A673 (cell line): ENCODE measurements at regions not wholly inside any gene's neighbourhood (a gene's known extent, or its start where the extent isn't known, plus 50 kb on each side); places are given as distances from the start of the nearest gene placed in this dataset.

Source experiments
- BruUV-seq: library from RNA; stranded (reverse); fragments of 400-500 nt; replicated peaks from 2 replicates; lab custom pipeline; 2021; lab: Mats Ljungman, UMichigan
- CTCF ChIA-PET: fragments of 300-600 bp; sonication (Branson Sonifier 250); formaldehyde crosslinking; loops from one replicate; lab custom pipeline; 2022; ENCODE audit warnings: antibody characterized with exemption; lab: Charles Lee
- POLR2A ChIA-PET: fragments of 300-600 bp; sonication (Branson Sonifier 250); formaldehyde crosslinking; loops from one replicate; lab custom pipeline; 2022; ENCODE audit warnings: antibody characterized with exemption; ENCODE audit not compliant: low non-redundant PET; lab: Charles Lee
- DNase-seq: peaks from one replicate; pipeline ENCODE4 v3.0.0-alpha.2; 2015; ENCODE audit warnings: low spot score
- H3K27ac ChIP-seq: fragments of 200-600 bp; sonication (generic); 2 replicates; pipeline ENCODE4 v1.5.1; 2016; ENCODE audit warnings: mixed run types, low read depth, mild to moderate bottlenecking, mixed read lengths, antibody characterized with exemption, low read length; ENCODE audit not compliant: poor library complexity, severe bottlenecking
- H3K27me3 ChIP-seq: fragments of 200-600 bp; sonication (generic); replicated peaks from 2 replicates; pipeline ENCODE4 v1.6.1; 2017; ENCODE audit warnings: mixed run types, low read depth, mild to moderate bottlenecking, mixed read lengths, antibody characterized with exemption, low read length; ENCODE audit not compliant: insufficient read depth, poor library complexity
- H3K36me3 ChIP-seq: fragments of 200-600 bp; sonication (generic); 2 replicates; pipeline ENCODE4 v1.6.1; 2016; ENCODE audit warnings: mixed run types, mild to moderate bottlenecking, mixed read lengths, antibody characterized with exemption, low read length; ENCODE audit not compliant: insufficient read depth, poor library complexity, severe bottlenecking
- H3K4me1 ChIP-seq: fragments of 200-600 bp; sonication (generic); 2 replicates; pipeline ENCODE4 v1.6.1; 2017; ENCODE audit warnings: mixed run types, mild to moderate bottlenecking, mixed read lengths, antibody characterized with exemption, low read length; ENCODE audit not compliant: insufficient read depth, poor library complexity, severe bottlenecking
- H3K4me3 ChIP-seq: fragments of 200-600 bp; sonication (generic); 2 replicates; pipeline ENCODE4 v1.5.1; 2016; ENCODE audit warnings: low read depth, mixed run types, mild to moderate bottlenecking, mixed read lengths, low read length; ENCODE audit not compliant: poor library complexity, severe bottlenecking
- H3K9me3 ChIP-seq: fragments of 200-600 bp; sonication (generic); 2 replicates; pipeline ENCODE4 v1.6.1; 2016; ENCODE audit warnings: mixed run types, low read depth, mild to moderate bottlenecking, mixed read lengths, antibody characterized with exemption, low read length; ENCODE audit not compliant: poor library complexity, severe bottlenecking
- CTCF ChIP-seq: fragments of 300-800, 200-600 bp; sonication (generic); conservative IDR thresholded peaks from 2 replicates; pipeline ENCODE4 v1.5.1; 2017; ENCODE audit warnings: low read depth, mild to moderate bottlenecking, antibody characterized with exemption, low read length, moderate library complexity, mixed read lengths
- EZH2 ChIP-seq: fragments of 200-600 bp; sonication (generic); IDR thresholded peaks from 2 replicates; pipeline ENCODE4 v1.6.1; 2017; ENCODE audit warnings: borderline replicate concordance, low read depth, mild to moderate bottlenecking, mixed read lengths, antibody characterized with exemption, low read length; ENCODE audit not compliant: poor library complexity, severe bottlenecking
- intact Hi-C: fragments of 100-400 bp; cut with micrococcal nuclease; formaldehyde crosslinking; loops from one replicate; pipeline ENCODE4 v1.10.0; 2022; ENCODE audit not compliant: unreplicated experiment

GRCh38 chr13:81671064-81671463, 1330.1 kb upstream of the SPRY2 start:
- BruUV-seq: no TSS peak
- CTCF ChIA-PET: no interaction called here

DNA sequence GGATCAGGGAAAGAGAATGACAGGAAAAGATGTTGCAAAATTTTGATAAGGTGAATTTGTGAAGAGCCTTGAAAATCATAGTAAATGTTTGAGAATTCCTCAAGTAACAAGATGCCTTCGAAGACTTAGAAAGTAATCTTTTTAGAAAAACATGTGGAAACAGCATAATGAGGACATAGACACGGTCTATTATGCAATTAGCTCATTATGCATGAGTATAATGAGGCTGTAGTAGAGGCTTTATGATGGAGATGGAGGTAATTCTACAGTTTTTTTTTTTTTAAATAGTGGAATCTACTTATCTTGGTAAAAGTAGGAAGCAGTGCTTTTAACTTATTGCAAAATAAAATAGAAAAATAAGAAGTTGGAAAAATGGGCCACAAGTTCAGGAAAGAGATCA, 1329.1 kb upstream of the SPRY2 start:
- CTCF ChIA-PET: no interaction called here
- H3K4me3 ChIP-seq: no peak overlapping the region
- intact Hi-C loops: no loop called here

More at GRCh38 chr13:81671064-81671463, 1330.1 kb upstream of the SPRY2 start:
- Histone ChIP-seq H3K9me3 (no peaks in the 10 kb centered on the region), H3K27ac (no peak overlapping the region), H3K4me1 (no peaks in the 10 kb centered on the region), H3K36me3 (no peaks in the 10 kb centered on the region), H3K4me3 (no peak overlapping the region), H3K27me3 (no peaks in the 10 kb centered on the region)
- no peak for DNase-seq
- POLR2A ChIA-PET: no interaction called here
- intact Hi-C loops: no loop called here
- TF ChIP-seq EZH2 (no peak), CTCF (no peak)

DNA sequence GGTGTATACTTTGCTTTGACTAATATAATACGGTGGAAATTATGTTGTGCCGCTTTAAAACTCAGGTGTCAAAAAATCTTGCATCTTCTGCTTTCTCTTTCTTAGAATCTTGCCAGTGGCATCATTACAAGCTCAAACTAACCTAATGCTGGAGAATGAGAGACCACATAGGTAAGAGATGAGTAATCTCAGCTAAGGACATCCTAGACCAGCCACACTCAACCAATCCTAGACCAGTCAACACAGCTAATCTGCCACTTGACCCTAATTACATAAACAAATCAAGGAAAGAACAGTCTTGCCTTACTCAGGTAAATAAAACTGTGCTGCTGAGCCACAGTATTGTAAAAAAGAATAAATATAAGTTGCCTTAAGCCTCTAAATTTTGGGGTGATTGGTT, 1323.9 kb upstream of the SPRY2 start:
- Histone ChIP-seq H3K36me3 (no peaks in the 10 kb centered on the region), H3K4me1 (no peaks in the 10 kb centered on the region), H3K27ac (no peak overlapping the region), H3K4me3 (no peak overlapping the region), H3K27me3 (no peaks in the 10 kb centered on the region), H3K9me3 (no peaks in the 10 kb centered on the region)
- DNase-seq: no peak
- ChIA-PET CTCF (no interaction called here), POLR2A (no interaction called here)
- no TSS peak for BruUV-seq
- no peak for TF ChIP-seq CTCF
- TF ChIP-seq EZH2: no peak
- intact Hi-C loops: no loop called here

More for the DNA sequence above, 1329.1 kb upstream of the SPRY2 start:
- Histone ChIP-seq H3K27ac (no peak overlapping the region), H3K4me1 (no peaks in the 10 kb centered on the region), H3K36me3 (no peaks in the 10 kb centered on the region), H3K27me3 (no peaks in the 10 kb centered on the region), H3K9me3 (no peaks in the 10 kb centered on the region)
- no TSS peak for BruUV-seq
- no peak for DNase-seq
- POLR2A ChIA-PET: no interaction called here
- TF ChIP-seq CTCF: no peak
- TF ChIP-seq EZH2: no peak
